NCI-H2227 (cell line): ENCODE measurements at regions not wholly inside any gene's neighbourhood (a gene's known extent, or its start where the extent isn't known, plus 50 kb on each side); places are given as distances from the start of the nearest gene placed in this dataset.

ENCODE experiments used
- DNase-seq: peaks from one replicate; lab custom pipeline; 2025; ENCODE audit not compliant: unreplicated experiment; lab: John Stamatoyannopoulos, UW

DNA sequence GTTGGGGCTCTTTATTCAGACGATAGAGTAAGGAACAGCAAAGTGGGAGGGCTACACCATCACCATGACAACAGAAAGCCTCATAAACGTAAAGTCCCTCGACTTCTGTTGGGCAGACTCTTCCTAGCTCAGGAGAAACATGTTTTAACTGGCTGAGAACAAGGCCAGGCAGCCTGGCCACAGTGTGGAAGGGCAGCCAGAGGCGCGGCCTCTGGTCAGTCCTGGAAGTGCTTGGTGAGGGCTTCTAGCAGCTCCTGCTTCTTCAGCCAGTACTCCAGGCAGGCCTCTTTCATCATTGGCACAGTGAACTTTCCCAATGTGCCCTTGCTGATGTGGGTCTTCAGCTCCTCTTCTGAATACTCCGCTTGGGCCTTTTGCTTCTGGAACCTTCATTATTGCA lies 690.9 kb downstream of the PCDH19 start:
- no peak for DNase-seq

GRCh38 chrX:99717716-99718115 lies 692.4 kb downstream of the PCDH19 start:
- no peak for DNase-seq

GRCh38 chrX:99705701-99706100 lies 704.4 kb downstream of the PCDH19 start:
- no peak for DNase-seq

GRCh38 chrX:99703473-99703872 lies 706.6 kb downstream of the PCDH19 start:
- no peak for DNase-seq

DNA sequence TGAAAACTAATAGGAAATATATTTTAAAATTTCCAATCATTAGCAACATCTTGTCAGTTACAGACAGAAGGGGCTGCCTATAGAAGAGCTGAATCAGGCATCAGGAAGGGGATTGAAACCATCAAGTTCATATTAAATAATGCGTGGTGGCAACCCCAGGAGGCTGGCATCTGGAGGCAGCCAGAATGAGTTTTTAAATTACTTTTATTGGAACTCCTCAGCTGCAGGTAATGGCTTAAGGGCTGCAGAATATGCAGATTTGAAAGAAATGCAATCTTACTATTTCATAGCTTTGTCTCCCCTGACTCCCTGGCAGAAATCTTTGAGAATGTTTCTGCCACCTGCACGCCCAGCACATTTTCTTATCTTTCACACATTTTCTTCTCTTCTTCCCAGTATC lies 711.6 kb downstream of the PCDH19 start:
- no peak for DNase-seq

- DNase-seq, result no peak
These were observed 746.9 kb downstream of the PCDH19 start for GRCh38 chrX:99663136-99663535.

GRCh38 chrX:99654188-99654587 lies 755.9 kb downstream of the PCDH19 start:
- DNase-seq, result no peak

DNA sequence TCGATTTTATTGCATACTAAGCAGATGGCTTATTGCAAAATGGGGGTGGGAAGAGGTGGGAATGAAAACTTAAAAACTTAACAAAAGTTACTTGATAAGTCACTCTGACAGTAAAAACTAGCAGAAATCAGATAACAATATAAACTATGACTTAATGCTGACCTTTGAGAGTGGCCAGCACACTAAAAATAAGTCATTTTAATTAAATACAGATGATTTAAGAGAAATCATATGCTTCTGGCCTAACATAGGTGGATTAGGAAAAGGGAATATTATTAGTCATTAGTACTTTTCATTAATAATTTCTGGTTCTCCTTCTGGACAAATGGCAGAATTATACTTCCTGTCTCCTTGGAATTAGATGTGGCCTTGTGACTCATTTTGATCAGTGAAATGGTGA lies 756.7 kb downstream of the PCDH19 start:
- no peak for DNase-seq

- no peak for DNase-seq
These were observed 797.0 kb downstream of the PCDH19 start for GRCh38 chrX:99613041-99613440.

- DNase-seq, result no peak
These were observed 806.8 kb downstream of the PCDH19 start for GRCh38 chrX:99603091-99603814.

GRCh38 chrX:99602107-99602506 lies 808.0 kb downstream of the PCDH19 start:
- no peak for DNase-seq

DNA sequence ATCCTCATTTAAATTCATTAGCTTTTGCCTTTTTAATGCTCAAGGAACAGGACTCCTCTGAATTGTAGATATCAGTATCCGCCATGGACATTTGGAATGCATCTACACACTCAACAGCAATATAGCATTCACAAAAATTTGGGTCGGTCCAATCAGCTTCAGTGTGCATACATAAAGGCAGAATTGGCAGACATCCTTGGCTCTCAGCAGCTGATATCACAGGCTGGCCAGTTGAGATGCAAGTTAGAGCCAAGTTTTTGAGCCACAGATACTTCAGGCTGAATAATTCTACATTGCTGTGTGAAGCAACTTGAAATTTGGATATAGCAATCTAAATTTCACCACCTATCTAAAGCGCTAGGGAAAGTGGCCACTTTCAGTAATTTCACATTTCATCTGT lies 821.1 kb downstream of the PCDH19 start:
- no peak for DNase-seq

DNA sequence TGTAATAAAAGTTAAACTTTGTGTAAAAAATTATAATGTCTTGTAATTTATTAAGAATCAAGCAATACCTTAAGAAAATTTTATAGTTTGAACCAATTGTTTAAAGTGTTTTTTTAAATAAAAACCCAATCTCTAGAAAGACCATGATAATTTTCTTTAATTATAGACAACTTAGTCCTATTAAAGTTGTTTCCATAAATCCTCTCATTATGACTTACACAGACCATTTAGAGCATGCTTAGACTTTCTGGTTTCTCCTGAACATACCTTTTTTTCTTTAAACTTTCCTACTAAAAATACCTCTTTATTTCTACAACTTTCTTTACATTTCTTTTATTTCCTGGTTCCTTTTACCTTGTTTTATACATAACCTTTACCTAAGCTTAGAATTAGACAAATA lies 837.4 kb downstream of the PCDH19 start:
- no peak for DNase-seq

DNA sequence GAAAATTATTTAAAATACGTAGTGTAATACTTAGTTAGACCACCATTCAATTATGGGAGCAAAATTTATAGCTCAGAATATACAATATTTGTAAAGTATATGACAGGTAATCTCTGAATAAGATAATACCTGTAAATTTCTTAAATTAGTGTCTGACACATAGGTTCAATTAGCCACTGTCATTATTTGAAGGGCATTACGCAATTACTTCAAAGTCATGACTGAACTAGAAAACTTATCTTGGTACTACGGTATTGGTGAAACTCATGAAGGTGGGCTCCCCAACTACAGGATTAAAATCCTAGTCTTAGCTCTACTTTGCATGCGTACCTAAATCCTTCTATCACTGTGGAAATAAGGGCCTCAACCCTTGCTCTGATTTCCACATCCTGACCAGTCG lies 860.7 kb downstream of the PCDH19 start:
- no peak for DNase-seq

DNA sequence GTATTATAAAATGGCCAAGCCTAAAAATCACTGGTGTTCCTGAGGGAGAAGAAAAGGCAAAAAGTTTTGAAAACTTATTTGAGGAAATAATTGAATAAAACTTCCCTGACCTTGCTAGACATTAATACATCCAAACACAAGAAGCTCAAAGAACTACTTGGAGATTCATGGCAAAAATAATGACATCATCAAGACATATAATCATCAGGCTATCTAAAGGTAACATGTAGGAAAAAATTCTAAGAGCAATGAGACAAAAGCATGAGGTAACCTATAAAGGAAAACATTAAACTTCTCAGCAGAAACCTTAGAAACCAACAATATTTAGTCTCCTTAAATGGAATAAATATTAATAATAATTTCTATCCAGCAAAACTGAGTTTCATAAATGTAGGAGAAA lies 887.6 kb downstream of the PCDH19 start:
- DNase-seq, result no peak

GRCh38 chrX:99507768-99508167 lies 902.3 kb downstream of the PCDH19 start:
- DNase-seq, result no peak

- DNase-seq, result no peak
These were observed 914.6 kb downstream of the PCDH19 start for GRCh38 chrX:99495453-99495852.

- DNase-seq, result no peak
These were observed 915.4 kb downstream of the PCDH19 start for GRCh38 chrX:99494668-99495067.

- no peak for DNase-seq
These were observed 929.3 kb downstream of the PCDH19 start for GRCh38 chrX:99480728-99481127.

DNA sequence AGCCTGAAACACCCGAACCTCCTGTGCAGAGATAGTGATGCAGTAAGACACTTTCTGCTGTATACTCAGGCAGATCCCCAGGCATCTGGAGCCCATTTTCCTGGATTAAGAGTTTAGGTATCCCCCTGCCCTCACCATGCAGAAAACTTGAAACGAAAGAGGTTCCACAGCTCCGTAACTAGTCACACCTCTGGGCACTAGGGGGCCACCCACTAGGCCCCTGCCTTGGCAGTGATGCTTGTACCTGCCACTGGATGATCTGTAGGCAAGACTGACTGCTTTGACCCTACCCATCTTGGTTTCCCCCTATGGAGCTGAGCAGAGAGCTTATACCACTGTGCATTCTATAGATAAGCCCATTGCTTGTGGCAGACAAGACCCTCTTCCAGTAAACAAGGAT lies 940.6 kb downstream of the PCDH19 start:
- no peak for DNase-seq

GRCh38 chrX:99468993-99469392 lies 941.1 kb downstream of the PCDH19 start:
- DNase-seq, result no peak

- no peak for DNase-seq
These were observed 948.9 kb downstream of the PCDH19 start for GRCh38 chrX:99461223-99461622.

- no peak for DNase-seq
These were observed 964.7 kb downstream of the PCDH19 start for GRCh38 chrX:99445336-99445735.
